ENCODE measurements at regions not wholly inside any gene's neighbourhood (a gene's known extent, or its start where the extent isn't known, plus 50 kb on each side); places are given as distances from the start of the nearest gene placed in this dataset.
"Not testable (repeated sequence)": the region's sequence is repeated elsewhere in the genome, so short reads cannot be mapped to it uniquely, and the experiment has no call there.

- no peak for DNase-seq (ENCODE audit: low spot score)
Observed at GRCh38 chr12:61043838-61044237, 1216.4 kb upstream of the USP15 start.

GRCh38 chr12:61044766-61045165 is 1215.4 kb upstream of the USP15 start:
- no peak for DNase-seq (ENCODE audit: low spot score)

GRCh38 chr12:61070640-61071414 is 1189.4 kb upstream of the USP15 start:
- no peak for DNase-seq (ENCODE audit: low spot score)

GRCh38 chr12:61072717-61073116 is 1187.5 kb upstream of the USP15 start:
- no peak for DNase-seq (ENCODE audit: low spot score)

GRCh38 chr12:61095111-61095510 is 1165.1 kb upstream of the USP15 start:
- DNase-seq (ENCODE audit: low spot score): no peak

- DNase-seq (ENCODE audit: low spot score): no peak
Observed at GRCh38 chr12:61098031-61098580, 1162.1 kb upstream of the USP15 start.

- no peak for DNase-seq (ENCODE audit: low spot score)
Observed at GRCh38 chr12:61107118-61107517, 1153.1 kb upstream of the USP15 start.

- DNase-seq (ENCODE audit: low spot score): no peak
Observed at GRCh38 chr12:61111218-61111617, 1149.0 kb upstream of the USP15 start.

GRCh38 chr12:61137677-61138414 is 1122.4 kb upstream of the USP15 start:
- no peak for DNase-seq (ENCODE audit: low spot score)

GRCh38 chr12:61138415-61138759 is 1121.8 kb upstream of the USP15 start:
- DNase-seq (ENCODE audit: low spot score): no peak

GRCh38 chr12:61161961-61162360 is 1098.2 kb upstream of the USP15 start:
- DNase-seq (ENCODE audit: low spot score): no peak

- DNase-seq (ENCODE audit: low spot score): no peak
Observed at GRCh38 chr12:61188801-61189595, 1071.2 kb upstream of the USP15 start.

GRCh38 chr12:61213646-61214045 is 1046.6 kb upstream of the USP15 start:
- no peak for DNase-seq (ENCODE audit: low spot score)

- no peak for DNase-seq (ENCODE audit: low spot score)
Observed at GRCh38 chr12:61220337-61220736, 1039.9 kb upstream of the USP15 start.

GRCh38 chr12:61232040-61232439 is 1028.2 kb upstream of the USP15 start:
- no peak for DNase-seq (ENCODE audit: low spot score)

- DNase-seq (ENCODE audit: low spot score): no peak
Observed at GRCh38 chr12:61250303-61250702, 1009.9 kb upstream of the USP15 start.

GRCh38 chr12:61251076-61251475 is 1009.1 kb upstream of the USP15 start:
- no peak for DNase-seq (ENCODE audit: low spot score)

GRCh38 chr12:61254225-61254624 is 1006.0 kb upstream of the USP15 start:
- DNase-seq (ENCODE audit: low spot score): no peak

GRCh38 chr12:61264294-61264693 is 995.9 kb upstream of the USP15 start:
- not testable (repeated sequence) for DNase-seq (ENCODE audit: low spot score)

- DNase-seq (ENCODE audit: low spot score): no peak
Observed at GRCh38 chr12:61267474-61267873, 992.7 kb upstream of the USP15 start.

- no peak for DNase-seq (ENCODE audit: low spot score)
Observed at GRCh38 chr12:61272441-61272840, 987.8 kb upstream of the USP15 start.

- DNase-seq (ENCODE audit: low spot score): no peak
Observed at GRCh38 chr12:61282790-61283575, 977.2 kb upstream of the USP15 start.
